ENCODE measurements at regions not wholly inside any gene's neighbourhood (a gene's known extent, or its start where the extent isn't known, plus 50 kb on each side); places are given as distances from the start of the nearest gene placed in this dataset.

- Histone ChIP-seq H3K27me3 (peaks cover 0 to 35% (median 0%) of the 10 kb centered on the region in 4 donors), H3K9me3 (peaks cover 0 to 10% (median 4%) of the 10 kb centered on the region in 4 donors)
- 87% methylated on average over 7 of the region's 8 CpGs for WGBS
Observed at GRCh38 chr1:20417581-20417980, 68.4 kb downstream of the CAMK2N1 start.

GRCh38 chr1:20416706-20417105, 69.3 kb downstream of the CAMK2N1 start:
- Histone ChIP-seq H3K27ac (replicated peaks in 1 of 4) (no peak overlapping the region), H3K4me1 (no peaks in the 10 kb centered on the region), H3K36me3 (no peaks in the 10 kb centered on the region), H3K4me3 (no peak overlapping the region), H3K9me3 (peaks cover 0 to 3% (median 0%) of the 10 kb centered on the region in 4 donors), H3K27me3 (peaks cover 0 to 35% (median 0%) of the 10 kb centered on the region in 4 donors)
- intact Hi-C loops (cut with DNase I): no loop called here
- WGBS: 90% methylated on average over 3 of the region's 3 CpGs
- no peak for DNase-seq (ENCODE audit: extremely low spot score)
- TF ChIP-seq EP300 (IDR thresholded peaks at IDR 0.05) (no peak), CTCF (IDR thresholded peaks at IDR 0.05) (no peak), POLR2AphosphoS5 (IDR thresholded peaks at IDR 0.05) (no peak), POLR2A (IDR thresholded peaks at IDR 0.05; ENCODE audit: low read depth) (no peak)

More at GRCh38 chr1:20417581-20417980, 68.4 kb downstream of the CAMK2N1 start:
- no peaks in the 10 kb centered on the region for H3K36me3 ChIP-seq
- intact Hi-C loops (cut with DNase I): no loop called here
- DNase-seq (ENCODE audit: extremely low spot score): no peak
- TF ChIP-seq POLR2A (IDR thresholded peaks at IDR 0.05; ENCODE audit: low read depth): no peak
- TF ChIP-seq POLR2AphosphoS5 (IDR thresholded peaks at IDR 0.05): no peak
- TF ChIP-seq CTCF (IDR thresholded peaks at IDR 0.05): no peak
- TF ChIP-seq EP300 (IDR thresholded peaks at IDR 0.05): no peak
- no peak overlapping the region for H3K27ac ChIP-seq (replicated peaks in 1 of 4)
- H3K4me3 ChIP-seq: no peak overlapping the region
- H3K4me1 ChIP-seq: no peaks in the 10 kb centered on the region

GRCh38 chr1:20413776-20414140, 72.3 kb downstream of the CAMK2N1 start:
- no peak overlapping the region for H3K27ac ChIP-seq (replicated peaks in 1 of 4)
- H3K27me3 ChIP-seq: peaks cover 0 to 23% (median 0%) of the 10 kb centered on the region in 4 donors
- H3K4me1 ChIP-seq: no peaks in the 10 kb centered on the region
- H3K36me3 ChIP-seq: no peaks in the 10 kb centered on the region
- H3K4me3 ChIP-seq: no peak overlapping the region
- no peaks in the 10 kb centered on the region for H3K9me3 ChIP-seq
- intact Hi-C loops (cut with DNase I): no loop called here
- DNase-seq (ENCODE audit: extremely low spot score): no peak
- 77% methylated on average over 3 of the region's 3 CpGs for WGBS
- no peak for TF ChIP-seq EP300 (IDR thresholded peaks at IDR 0.05)
- TF ChIP-seq POLR2AphosphoS5 (IDR thresholded peaks at IDR 0.05): no peak
- TF ChIP-seq CTCF (IDR thresholded peaks at IDR 0.05): no peak
- TF ChIP-seq POLR2A (IDR thresholded peaks at IDR 0.05; ENCODE audit: low read depth): no peak

GRCh38 chr1:20413136-20413775, 72.8 kb downstream of the CAMK2N1 start:
- H3K9me3 ChIP-seq: no peaks in the 10 kb centered on the region
- 85% methylated on average over 8 of the region's 11 CpGs for WGBS
- H3K36me3 ChIP-seq: no peaks in the 10 kb centered on the region
- H3K4me1 ChIP-seq: no peaks in the 10 kb centered on the region
- H3K27me3 ChIP-seq: peaks cover 0 to 18% (median 0%) of the 10 kb centered on the region in 4 donors
- intact Hi-C loops (cut with DNase I): no loop called here
- no peak overlapping the region for H3K27ac ChIP-seq (replicated peaks in 1 of 4)
- DNase-seq (ENCODE audit: extremely low spot score): no peak
- H3K4me3 ChIP-seq: no peak overlapping the region
- TF ChIP-seq CTCF (IDR thresholded peaks at IDR 0.05) (no peak), POLR2A (IDR thresholded peaks at IDR 0.05; ENCODE audit: low read depth) (no peak), EP300 (IDR thresholded peaks at IDR 0.05) (no peak), POLR2AphosphoS5 (IDR thresholded peaks at IDR 0.05) (no peak)
